HUES6 (cell line): ENCODE measurements at regions not wholly inside any gene's neighbourhood (a gene's known extent, or its start where the extent isn't known, plus 50 kb on each side); places are given as distances from the start of the nearest gene placed in this dataset.
"Not testable (repeated sequence)": the region's sequence is repeated elsewhere in the genome, so short reads cannot be mapped to it uniquely, and the experiment has no call there.

Experiments
- H3K27ac ChIP-seq: 2 replicates; pipeline ENCODE4 v1.7.0; 2013; ENCODE audit warnings: low read depth, mild to moderate bottlenecking, low read length, inconsistent platforms
- H3K27me3 ChIP-seq: 2 replicates; pipeline ENCODE4 v1.6.1; 2013; ENCODE audit warnings: low read length; ENCODE audit not compliant: control insufficient read depth, insufficient read depth
- H3K36me3 ChIP-seq: 2 replicates; pipeline ENCODE4 v1.6.1; 2013; ENCODE audit warnings: low read length; ENCODE audit not compliant: control insufficient read depth, insufficient read depth
- H3K4me1 ChIP-seq: 2 replicates; pipeline ENCODE4 v1.6.1; 2013; ENCODE audit warnings: low read length; ENCODE audit not compliant: control insufficient read depth, insufficient read depth
- H3K4me3 ChIP-seq: 2 replicates; pipeline ENCODE4 v1.5.1; 2013; ENCODE audit warnings: low read depth, low read length
- H3K9ac ChIP-seq: one replicate; pipeline ENCODE4 v1.6.1; 2013; ENCODE audit warnings: mild to moderate bottlenecking, low read length
- H3K9me3 ChIP-seq: 2 replicates; pipeline ENCODE4 v1.6.1; 2013; ENCODE audit warnings: low read depth, low read length; ENCODE audit not compliant: control insufficient read depth, insufficient read depth

GRCh38 chr16:88274847-88275246 is 107.9 kb upstream of the ZNF469 start:
- no peaks in the 10 kb centered on the region for H3K4me1 ChIP-seq
- H3K9me3 ChIP-seq, result peaks cover 22% of the 10 kb centered on the region
- H3K9ac ChIP-seq, result no peak overlapping the region
- H3K27ac ChIP-seq, result no peak overlapping the region
- no peaks in the 10 kb centered on the region for H3K27me3 ChIP-seq
- no peak overlapping the region for H3K4me3 ChIP-seq
- no peaks in the 10 kb centered on the region for H3K36me3 ChIP-seq

DNA sequence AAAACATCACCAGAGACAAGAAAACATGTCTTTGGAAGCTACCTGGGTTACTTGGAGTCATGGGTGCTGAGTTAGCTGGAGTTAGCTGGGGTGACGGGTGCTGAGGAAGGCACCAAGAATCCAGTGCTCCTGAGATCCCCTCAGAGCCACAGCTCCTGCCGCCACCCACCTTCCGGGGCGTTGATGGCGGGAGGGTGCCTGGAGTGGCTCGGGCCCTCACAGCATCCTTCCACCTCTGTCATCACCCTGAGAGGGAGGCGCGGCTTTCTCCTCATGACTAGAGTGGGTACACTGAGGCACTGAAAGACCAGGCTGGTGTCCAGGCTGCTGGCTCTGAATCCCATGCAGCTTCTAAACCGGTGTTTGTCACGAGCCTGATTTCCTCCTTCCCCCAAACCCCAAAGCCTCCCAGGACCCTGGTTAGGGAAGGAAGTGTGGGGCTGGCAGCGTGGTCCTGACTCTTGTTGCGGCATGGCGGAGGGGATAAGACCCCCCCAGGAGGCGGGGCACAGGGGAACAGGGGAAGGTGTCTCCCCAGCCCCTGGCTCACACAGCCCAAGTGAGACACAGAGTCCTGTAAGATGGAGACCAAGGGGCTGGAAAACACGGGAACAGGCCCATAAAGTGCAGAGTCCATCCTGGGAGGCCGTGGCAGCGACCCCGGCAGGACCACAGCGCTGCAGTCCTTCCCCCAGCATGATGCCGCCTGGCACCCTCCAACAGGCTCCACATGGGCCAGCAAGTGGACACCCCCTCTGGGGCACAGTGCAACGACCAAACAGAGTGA is 107.2 kb upstream of the ZNF469 start:
- H3K9ac ChIP-seq, H3K27me3 ChIP-seq, H3K4me3 ChIP-seq, H3K27ac ChIP-seq, H3K36me3 ChIP-seq, H3K4me1 ChIP-seq: not testable (repeated sequence)
- H3K9me3 ChIP-seq, result peaks cover 29% of the 10 kb centered on the region

GRCh38 chr16:88276123-88276588 is 106.6 kb upstream of the ZNF469 start:
- not testable (repeated sequence) for H3K4me3 ChIP-seq, H3K27ac ChIP-seq, H3K36me3 ChIP-seq, H3K27me3 ChIP-seq, H3K9ac ChIP-seq, H3K4me1 ChIP-seq
- H3K9me3 ChIP-seq, result peaks cover 35% of the 10 kb centered on the region

DNA sequence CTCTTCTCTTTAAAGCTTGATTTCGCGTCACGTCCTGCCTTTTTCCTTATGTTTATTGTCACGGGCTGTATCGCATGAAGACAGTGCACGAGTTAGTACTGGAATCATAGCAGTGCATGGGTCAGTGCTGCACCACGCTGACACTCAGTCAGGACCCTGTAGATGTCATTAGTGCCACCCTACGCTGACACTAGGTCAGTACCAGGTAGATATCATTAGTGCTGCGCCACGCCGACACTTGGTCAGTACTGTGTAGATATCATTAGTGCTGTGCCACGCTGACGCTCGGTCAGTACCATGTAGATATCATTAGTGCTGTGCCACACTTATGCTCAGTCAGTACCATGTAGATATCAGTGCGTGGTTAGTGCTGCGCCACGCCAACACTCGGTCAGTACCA is 106.2 kb upstream of the ZNF469 start:
- peaks cover 39% of the 10 kb centered on the region for H3K9me3 ChIP-seq
- H3K4me3 ChIP-seq, result no peak overlapping the region
- H3K27ac ChIP-seq, result no peak overlapping the region
- H3K9ac ChIP-seq, result no peak overlapping the region
- H3K27me3 ChIP-seq, result no peaks in the 10 kb centered on the region
- H3K36me3 ChIP-seq, result no peaks in the 10 kb centered on the region
- H3K4me1 ChIP-seq, result no peaks in the 10 kb centered on the region

DNA sequence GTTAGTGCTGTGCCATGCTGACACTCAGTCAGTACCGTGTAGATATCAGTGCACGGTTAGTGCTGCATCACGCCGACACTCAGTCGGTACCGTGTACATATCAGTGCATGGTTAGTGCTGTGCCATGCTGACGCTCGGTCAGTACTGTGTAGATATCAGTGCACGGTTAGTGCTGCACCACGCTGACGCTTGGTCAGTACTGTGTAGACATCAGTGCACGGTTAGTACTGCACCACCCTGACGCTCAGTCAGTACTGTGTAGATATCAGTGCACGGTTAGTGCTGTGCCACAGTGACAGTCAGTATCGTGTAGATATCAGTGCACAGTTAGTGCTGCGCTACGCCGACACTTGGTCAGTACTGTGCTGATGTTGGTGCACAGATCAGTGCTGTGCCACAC is 102.8 kb upstream of the ZNF469 start:
- H3K9ac ChIP-seq, result no peak overlapping the region
- H3K36me3 ChIP-seq, result no peaks in the 10 kb centered on the region
- no peaks in the 10 kb centered on the region for H3K27me3 ChIP-seq
- no peak overlapping the region for H3K4me3 ChIP-seq
- no peak overlapping the region for H3K27ac ChIP-seq
- peaks cover 67% of the 10 kb centered on the region for H3K9me3 ChIP-seq
- H3K4me1 ChIP-seq, result no peaks in the 10 kb centered on the region

- no peaks in the 10 kb centered on the region for H3K4me1 ChIP-seq
- no peaks in the 10 kb centered on the region for H3K27me3 ChIP-seq
- H3K4me3 ChIP-seq, result no peak overlapping the region
- H3K36me3 ChIP-seq, result no peaks in the 10 kb centered on the region
- H3K27ac ChIP-seq, result no peak overlapping the region
- H3K9ac ChIP-seq, result no peak overlapping the region
- peaks cover 81% of the 10 kb centered on the region for H3K9me3 ChIP-seq
These were observed 100.7 kb upstream of the ZNF469 start for GRCh38 chr16:88281858-88282563.

GRCh38 chr16:88282564-88283395 is 100.0 kb upstream of the ZNF469 start:
- Histone ChIP-seq H3K36me3 (no peaks in the 10 kb centered on the region), H3K27me3 (no peaks in the 10 kb centered on the region), H3K4me1 (no peaks in the 10 kb centered on the region), H3K9me3 (peaks cover 84% of the 10 kb centered on the region), H3K27ac (no peak overlapping the region), H3K9ac (no peak overlapping the region), H3K4me3 (no peak overlapping the region)

DNA sequence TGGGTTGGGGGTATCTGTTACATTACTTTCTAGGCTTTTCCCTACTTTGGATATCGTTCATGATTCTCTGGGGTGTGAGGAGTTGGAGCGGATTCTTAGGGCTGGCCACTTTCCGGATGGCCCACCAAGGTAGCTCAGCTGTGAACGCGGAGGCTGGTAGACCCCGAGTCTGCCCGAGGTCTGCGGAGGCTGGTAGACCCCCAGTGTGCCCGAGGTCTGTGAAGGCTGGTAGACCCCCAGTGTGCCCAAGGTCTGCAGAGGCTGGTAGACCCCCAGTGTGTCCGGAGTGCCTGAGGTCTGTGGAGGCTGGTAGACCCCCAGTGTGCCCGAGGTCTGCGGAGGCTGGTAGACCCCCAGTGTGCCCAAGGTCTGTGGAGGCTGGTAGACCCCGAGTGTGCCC is 99.2 kb upstream of the ZNF469 start:
- Histone ChIP-seq H3K27me3 (no peaks in the 10 kb centered on the region), H3K9me3 (peaks cover 90% of the 10 kb centered on the region), H3K36me3 (no peaks in the 10 kb centered on the region), H3K4me1 (no peaks in the 10 kb centered on the region), H3K4me3 (no peak overlapping the region), H3K9ac (no peak overlapping the region), H3K27ac (no peak overlapping the region)

DNA sequence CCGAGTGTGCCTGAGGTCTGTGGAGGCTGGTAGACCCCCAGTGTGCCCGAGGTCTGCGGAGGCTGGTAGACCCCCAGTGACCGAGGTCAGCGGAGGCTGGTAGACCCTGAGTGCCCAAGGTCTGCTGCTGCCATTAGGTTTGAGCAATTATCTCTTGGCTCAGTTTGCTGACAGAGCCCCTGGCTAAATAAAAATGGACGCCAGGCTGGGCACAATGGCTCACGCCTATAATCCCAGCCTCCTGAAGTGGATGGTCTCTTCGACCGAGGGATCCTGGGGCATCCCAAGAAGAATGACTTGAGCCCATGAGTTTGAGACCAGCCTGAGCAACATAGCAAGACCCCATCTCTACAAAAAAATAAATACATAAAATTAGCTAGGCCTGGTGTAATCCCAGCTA is 98.7 kb upstream of the ZNF469 start:
- peaks cover 90% of the 10 kb centered on the region for H3K9me3 ChIP-seq
- no peak overlapping the region for H3K27ac ChIP-seq
- no peaks in the 10 kb centered on the region for H3K4me1 ChIP-seq
- no peaks in the 10 kb centered on the region for H3K36me3 ChIP-seq
- H3K4me3 ChIP-seq, result no peak overlapping the region
- no peak overlapping the region for H3K9ac ChIP-seq
- no peaks in the 10 kb centered on the region for H3K27me3 ChIP-seq

- Histone ChIP-seq H3K9me3 (peaks cover 93% of the 10 kb centered on the region), H3K27me3 (peaks cover under 1% of the 10 kb centered on the region; the same call in 1 of the 2 replicates), H3K36me3 (no peaks in the 10 kb centered on the region), H3K9ac (no peak overlapping the region), H3K4me3 (no peak overlapping the region), H3K4me1 (no peaks in the 10 kb centered on the region), H3K27ac (no peak overlapping the region)
These were observed 97.9 kb upstream of the ZNF469 start for GRCh38 chr16:88284626-88285513.
